ENCODE measurements at regions not wholly inside any gene's neighbourhood (a gene's known extent, or its start where the extent isn't known, plus 50 kb on each side); places are given as distances from the start of the nearest gene placed in this dataset.

GRCh38 chr13:22915442-22916082 is 265.2 kb upstream of the SGCG start:
- TF ChIP-seq SIN3A (IDR thresholded peaks at IDR 0.05; ENCODE audit: borderline replicate concordance, insufficient read depth, low read length) (no peak), POLR2AphosphoS5 (IDR thresholded peaks at IDR 0.05; ENCODE audit: low read depth, low read length) (no peak), REST (IDR thresholded peaks at IDR 0.05; ENCODE audit: insufficient read depth in 1 of 2, low read depth in 2 of 2, low read length in 2 of 2) (no peak)
